T-helper 1 cell treated with Interleukin-12 subunit alpha and Interleukin-12 subunit beta and Interleukin-4 antibody, amounts not matched to agents 30 μg/mL and 1 μg/mL, for 36 hours (primary cell): ENCODE measurements at regions not wholly inside any gene's neighbourhood (a gene's known extent, or its start where the extent isn't known, plus 50 kb on each side); places are given as distances from the start of the nearest gene placed in this dataset.

ENCODE experiments used
- H3K27ac Mint-ChIP-seq: one replicate; pipeline ENCODE4 v1.8.0; 2021; ENCODE audit warnings: mild to moderate bottlenecking, mixed read lengths
- H3K27me3 Mint-ChIP-seq: one replicate; pipeline ENCODE4 v1.8.0; 2021; ENCODE audit warnings: low read depth, mixed read lengths
- H3K36me3 Mint-ChIP-seq: one replicate; pipeline ENCODE4 v1.8.0; 2021; ENCODE audit warnings: low read depth, mixed read lengths
- H3K4me1 Mint-ChIP-seq: one replicate; pipeline ENCODE4 v1.8.0; 2021; ENCODE audit warnings: low read depth, mixed read lengths
- H3K4me3 Mint-ChIP-seq: one replicate; pipeline ENCODE4 v1.8.0; 2021; ENCODE audit warnings: mild to moderate bottlenecking, moderate library complexity, mixed read lengths
- H3K9me3 Mint-ChIP-seq: one replicate; pipeline ENCODE4 v1.8.0; 2021; ENCODE audit warnings: mixed read lengths

- Mint-ChIP-seq H3K4me3 (no peak overlapping the region), H3K27me3 (no peaks in the 10 kb centered on the region), H3K4me1 (peaks cover 46% of the 10 kb centered on the region), H3K9me3 (peaks cover 4% of the 10 kb centered on the region), H3K27ac (no peak overlapping the region), H3K36me3 (peaks cover 15% of the 10 kb centered on the region)
Observed at GRCh38 chr5:82365744-82366228, 87.6 kb upstream of the RPS23 start.

DNA sequence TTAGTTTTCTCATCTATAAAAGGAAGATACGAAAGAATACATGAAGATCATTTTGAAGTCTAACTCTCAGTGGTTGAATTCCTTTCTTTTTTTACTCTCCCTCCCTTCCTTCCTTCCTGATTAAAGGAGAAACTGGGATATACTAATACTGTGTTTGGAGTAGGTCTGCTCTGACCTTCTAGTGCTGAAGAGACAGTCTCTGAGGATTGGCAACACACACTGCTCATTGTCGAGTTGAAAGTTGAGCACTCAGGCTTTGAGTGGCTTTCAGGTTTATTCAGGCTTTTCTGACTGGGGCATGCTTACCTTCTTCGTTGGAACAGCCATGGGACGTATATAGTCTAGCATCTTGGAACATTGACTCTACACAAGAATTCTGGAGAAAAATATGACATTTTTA lies 86.9 kb upstream of the RPS23 start:
- H3K9me3 Mint-ChIP-seq: peaks cover 4% of the 10 kb centered on the region
- peaks cover 15% of the 10 kb centered on the region for H3K36me3 Mint-ChIP-seq
- H3K4me3 Mint-ChIP-seq: no peak overlapping the region
- H3K27ac Mint-ChIP-seq: peak overlapping the region; percentile 56
- H3K27me3 Mint-ChIP-seq: no peaks in the 10 kb centered on the region
- H3K4me1 Mint-ChIP-seq: peaks cover 51% of the 10 kb centered on the region

DNA sequence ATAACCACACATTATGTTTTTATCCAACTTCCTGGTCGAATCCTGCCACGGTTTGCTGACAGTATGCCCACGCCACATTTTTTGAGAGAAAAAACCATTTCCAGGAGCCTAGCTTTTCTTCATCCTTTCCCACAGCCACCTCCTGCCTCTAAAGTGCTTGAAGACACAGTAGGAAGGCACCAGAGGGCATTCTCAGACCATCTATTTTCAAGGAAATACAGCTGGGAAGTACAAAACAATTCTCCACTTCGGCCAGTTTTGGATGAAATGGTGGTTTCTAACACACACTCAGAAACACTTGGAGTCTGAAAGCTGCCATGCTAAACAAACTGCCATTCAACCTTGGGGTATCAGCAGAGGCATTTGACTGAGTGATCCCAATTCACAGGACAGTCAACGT lies 86.3 kb upstream of the RPS23 start:
- peaks cover 4% of the 10 kb centered on the region for H3K9me3 Mint-ChIP-seq
- H3K36me3 Mint-ChIP-seq: peaks cover 16% of the 10 kb centered on the region
- no peak overlapping the region for H3K4me3 Mint-ChIP-seq
- no peaks in the 10 kb centered on the region for H3K27me3 Mint-ChIP-seq
- peaks cover 55% of the 10 kb centered on the region for H3K4me1 Mint-ChIP-seq
- no peak overlapping the region for H3K27ac Mint-ChIP-seq

GRCh38 chr5:82363524-82363923 lies 85.4 kb upstream of the RPS23 start:
- Mint-ChIP-seq H3K36me3 (peaks cover 14% of the 10 kb centered on the region), H3K9me3 (no peaks in the 10 kb centered on the region), H3K4me1 (peaks cover 64% of the 10 kb centered on the region), H3K4me3 (no peak overlapping the region), H3K27me3 (no peaks in the 10 kb centered on the region), H3K27ac (no peak overlapping the region)

DNA sequence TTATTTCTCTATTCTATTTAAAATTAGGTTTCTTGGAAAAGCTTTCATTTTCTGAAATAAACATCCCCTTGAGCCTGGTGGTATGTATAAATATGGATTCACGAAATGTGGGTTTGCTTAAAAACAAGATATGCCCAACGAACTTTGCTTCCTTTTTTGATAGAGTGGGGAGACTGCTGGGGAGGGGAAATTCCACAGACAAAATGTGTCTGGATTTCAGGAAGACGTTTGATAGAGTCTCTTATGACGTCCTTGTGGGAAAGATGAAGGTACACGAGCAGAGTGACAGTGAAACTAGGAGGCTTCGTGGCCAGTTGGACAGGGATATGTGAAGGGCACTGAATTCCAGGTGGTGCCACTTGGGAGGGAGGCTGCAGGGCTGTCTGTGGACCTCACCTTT lies 84.5 kb upstream of the RPS23 start:
- H3K4me3 Mint-ChIP-seq: peak overlapping the region; percentile 16
- no peaks in the 10 kb centered on the region for H3K27me3 Mint-ChIP-seq
- peak overlapping the region; percentile 67 for H3K27ac Mint-ChIP-seq
- H3K36me3 Mint-ChIP-seq: peaks cover 19% of the 10 kb centered on the region
- no peaks in the 10 kb centered on the region for H3K9me3 Mint-ChIP-seq
- peaks cover 67% of the 10 kb centered on the region for H3K4me1 Mint-ChIP-seq

- Mint-ChIP-seq H3K4me1 (peaks cover 68% of the 10 kb centered on the region), H3K27ac (peak overlapping the region; percentile 96), H3K36me3 (peaks cover 11% of the 10 kb centered on the region), H3K9me3 (no peaks in the 10 kb centered on the region), H3K27me3 (no peaks in the 10 kb centered on the region), H3K4me3 (peak overlapping the region; percentile 78)
Observed at GRCh38 chr5:82360022-82360421, 81.9 kb upstream of the RPS23 start.

- H3K27ac Mint-ChIP-seq: peak overlapping the region; percentile 96
- no peaks in the 10 kb centered on the region for H3K9me3 Mint-ChIP-seq
- H3K36me3 Mint-ChIP-seq: peaks cover 13% of the 10 kb centered on the region
- H3K4me3 Mint-ChIP-seq: peak overlapping the region; percentile 41
- no peaks in the 10 kb centered on the region for H3K27me3 Mint-ChIP-seq
- H3K4me1 Mint-ChIP-seq: peaks cover 67% of the 10 kb centered on the region
Observed at GRCh38 chr5:82359272-82359671, 81.1 kb upstream of the RPS23 start.

GRCh38 chr5:82358457-82358856 lies 80.3 kb upstream of the RPS23 start:
- no peaks in the 10 kb centered on the region for H3K27me3 Mint-ChIP-seq
- peak overlapping the region; percentile 96 for H3K27ac Mint-ChIP-seq
- peaks cover 73% of the 10 kb centered on the region for H3K4me1 Mint-ChIP-seq

GRCh38 chr5:82356808-82357671 lies 78.9 kb upstream of the RPS23 start:
- H3K27me3 Mint-ChIP-seq: no peaks in the 10 kb centered on the region
- peak overlapping the region; percentile 78 for H3K4me3 Mint-ChIP-seq
- H3K36me3 Mint-ChIP-seq: peaks cover 9% of the 10 kb centered on the region
- H3K27ac Mint-ChIP-seq: peak overlapping the region; percentile 96
- no peaks in the 10 kb centered on the region for H3K9me3 Mint-ChIP-seq
- H3K4me1 Mint-ChIP-seq: peaks cover 72% of the 10 kb centered on the region

More at GRCh38 chr5:82358457-82358856, 80.3 kb upstream of the RPS23 start:
- Mint-ChIP-seq H3K9me3 (no peaks in the 10 kb centered on the region), H3K36me3 (peaks cover 13% of the 10 kb centered on the region), H3K4me3 (peak overlapping the region; percentile 78)

DNA sequence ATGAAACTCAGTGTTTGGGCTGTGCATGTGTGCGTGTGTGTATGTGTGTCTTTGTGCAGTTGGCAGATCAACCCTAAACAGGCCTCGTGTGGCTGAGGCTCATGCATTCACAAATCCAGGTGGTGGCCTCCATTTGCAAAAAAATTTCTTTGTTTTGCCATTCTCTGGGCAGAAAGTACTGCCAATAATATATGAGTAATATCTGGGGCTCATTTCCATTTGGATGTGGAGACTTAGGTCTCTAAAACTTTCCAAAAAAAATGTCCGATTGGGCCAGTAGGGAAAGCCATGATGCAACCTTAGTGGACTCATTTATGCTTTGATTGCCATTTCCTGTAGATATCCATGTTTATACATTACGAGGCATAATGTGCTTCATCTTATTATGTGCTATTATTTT lies 77.9 kb upstream of the RPS23 start:
- Mint-ChIP-seq H3K36me3 (peaks cover 9% of the 10 kb centered on the region), H3K4me1 (peaks cover 73% of the 10 kb centered on the region), H3K4me3 (no peak overlapping the region), H3K27ac (peak overlapping the region; percentile 16), H3K27me3 (no peaks in the 10 kb centered on the region), H3K9me3 (no peaks in the 10 kb centered on the region)

GRCh38 chr5:82355496-82355895 lies 77.3 kb upstream of the RPS23 start:
- Mint-ChIP-seq H3K4me1 (peaks cover 68% of the 10 kb centered on the region), H3K27ac (peak overlapping the region; percentile 16), H3K36me3 (peaks cover 9% of the 10 kb centered on the region), H3K4me3 (no peak overlapping the region), H3K27me3 (no peaks in the 10 kb centered on the region), H3K9me3 (no peaks in the 10 kb centered on the region)

- peaks cover 67% of the 10 kb centered on the region for H3K4me1 Mint-ChIP-seq
- no peaks in the 10 kb centered on the region for H3K9me3 Mint-ChIP-seq
- H3K27ac Mint-ChIP-seq: peak overlapping the region; percentile 59
- peak overlapping the region; percentile 23 for H3K4me3 Mint-ChIP-seq
- H3K27me3 Mint-ChIP-seq: no peaks in the 10 kb centered on the region
- H3K36me3 Mint-ChIP-seq: peaks cover 9% of the 10 kb centered on the region
Observed at GRCh38 chr5:82355053-82355452, 76.9 kb upstream of the RPS23 start.

GRCh38 chr5:82354543-82354942 lies 76.4 kb upstream of the RPS23 start:
- Mint-ChIP-seq H3K36me3 (peaks cover 7% of the 10 kb centered on the region), H3K27me3 (no peaks in the 10 kb centered on the region), H3K4me1 (peaks cover 64% of the 10 kb centered on the region), H3K9me3 (no peaks in the 10 kb centered on the region), H3K27ac (peak overlapping the region; percentile 59), H3K4me3 (no peak overlapping the region)

DNA sequence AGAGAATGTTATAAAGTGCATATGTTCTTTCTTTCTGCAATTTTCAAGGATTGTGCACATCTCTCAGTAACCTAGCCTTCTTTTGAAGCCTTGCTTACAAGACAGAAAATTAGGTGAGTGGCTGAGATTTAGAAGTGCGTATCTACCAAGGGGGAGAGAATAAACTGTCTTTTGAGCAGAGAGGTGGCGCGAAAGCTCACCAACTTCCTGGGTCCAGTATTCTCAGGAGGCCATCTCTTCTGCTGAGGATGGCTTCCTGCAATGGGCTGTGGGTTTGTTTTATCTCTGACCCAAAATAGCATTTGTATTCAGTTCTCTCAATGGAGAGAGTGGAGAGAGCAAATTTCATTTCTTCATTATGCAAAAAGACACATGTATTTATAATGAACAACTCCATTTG lies 75.4 kb upstream of the RPS23 start:
- H3K36me3 Mint-ChIP-seq: peaks cover 7% of the 10 kb centered on the region
- no peaks in the 10 kb centered on the region for H3K27me3 Mint-ChIP-seq
- peaks cover 60% of the 10 kb centered on the region for H3K4me1 Mint-ChIP-seq
- H3K9me3 Mint-ChIP-seq: no peaks in the 10 kb centered on the region
- no peak overlapping the region for H3K27ac Mint-ChIP-seq
- no peak overlapping the region for H3K4me3 Mint-ChIP-seq

DNA sequence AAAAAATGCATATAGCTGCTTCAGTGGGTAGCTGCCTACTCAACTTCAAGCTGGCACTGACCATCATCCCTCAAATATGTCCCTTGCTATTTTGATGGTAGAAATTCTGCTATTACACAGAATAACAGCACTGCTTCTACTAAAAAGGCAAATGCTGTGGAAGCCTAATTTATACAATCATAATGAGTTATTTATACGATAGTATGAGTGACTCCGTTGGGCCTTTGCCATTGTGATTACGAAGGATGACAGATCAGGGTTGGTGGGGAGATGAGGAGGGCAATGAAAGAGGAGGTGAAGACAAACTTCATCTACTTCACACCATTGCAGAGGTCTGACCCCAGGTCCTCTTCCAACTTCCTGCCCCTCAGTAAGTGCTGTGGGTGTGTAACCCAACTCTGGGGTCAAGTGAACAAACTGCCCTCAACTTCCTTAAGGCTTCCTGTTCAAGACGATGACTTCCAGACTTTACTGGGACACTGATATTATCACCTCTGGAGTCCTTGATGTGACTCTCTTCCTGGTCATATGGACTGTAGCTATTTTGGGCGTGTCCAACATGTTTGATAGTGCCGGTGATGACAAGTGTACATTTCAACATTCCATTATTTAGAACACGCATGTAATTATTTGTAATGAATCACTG lies 74.1 kb upstream of the RPS23 start:
- H3K27ac Mint-ChIP-seq: no peak overlapping the region
- H3K9me3 Mint-ChIP-seq: no peaks in the 10 kb centered on the region
- no peak overlapping the region for H3K4me3 Mint-ChIP-seq
- H3K36me3 Mint-ChIP-seq: peaks cover 3% of the 10 kb centered on the region
- no peaks in the 10 kb centered on the region for H3K27me3 Mint-ChIP-seq
- peaks cover 59% of the 10 kb centered on the region for H3K4me1 Mint-ChIP-seq
